CD4-positive, alpha-beta T cell (primary cell): ENCODE measurements at regions not wholly inside any gene's neighbourhood (a gene's known extent, or its start where the extent isn't known, plus 50 kb on each side); places are given as distances from the start of the nearest gene placed in this dataset.

Experiments
- ATAC-seq: fragments of 200-7000 bp; cut with Tn5 transposase; one replicate; pipeline ENCODE4 v1.10.0; 2022; ENCODE audit warnings: mild to moderate bottlenecking; ENCODE audit not compliant: poor library complexity
- CTCF ChIA-PET: fragments of 350-600 bp; sonication (Branson Sonifier 250); formaldehyde crosslinking; loops from one replicate; lab custom pipeline; 2021; ENCODE audit warnings: antibody characterized with exemption, inconsistent platforms; lab: Charles Lee
- POLR2A ChIA-PET: fragments of 350-600 bp; sonication (Branson Sonifier 250); formaldehyde crosslinking; loops from one replicate; lab custom pipeline; 2021; ENCODE audit warnings: antibody characterized with exemption, inconsistent platforms; lab: Charles Lee
- DNase-seq, 14 experiments: peaks; one replicate each; pipeline ENCODE4 v3.0.0-alpha.2; 2013 to 2020; ENCODE audit warnings: mixed read lengths in 2 of 14
- H3K27ac ChIP-seq, 2 donors: one replicate each; pipeline versions ENCODE4 v1.5.1 to v1.7.0; 2013; ENCODE audit warnings: low read length in 2 of 2, low read depth in 1 of 2, mild to moderate bottlenecking in 1 of 2
- H3K27me3 ChIP-seq, 2 experiments: 1 replicate in 1 of 2; 2 replicates in 1 of 2; pipeline versions ENCODE4 v1.6.1 to v1.7.0; 2013; ENCODE audit warnings: low read length in 2 of 2, control low read depth in 1 of 2, mild to moderate bottlenecking in 1 of 2, moderate library complexity in 1 of 2; ENCODE audit not compliant: insufficient read depth in 2 of 2, control insufficient read depth in 1 of 2
- H3K36me3 ChIP-seq: one replicate; pipeline ENCODE4 v1.6.1; 2013; ENCODE audit warnings: low read length, control low read depth; ENCODE audit not compliant: insufficient read depth
- H3K4me1 ChIP-seq: one replicate; pipeline ENCODE4 v1.6.1; 2013; ENCODE audit warnings: low read length, control low read depth; ENCODE audit not compliant: insufficient read depth
- H3K4me3 ChIP-seq: one replicate; pipeline ENCODE4 v1.5.1; 2013; ENCODE audit warnings: mild to moderate bottlenecking, low read length, moderate library complexity
- H3K9me3 ChIP-seq, 2 experiments: 1 replicate in 1 of 2; 2 replicates in 1 of 2; pipeline versions ENCODE4 v1.6.1 to v1.7.0; 2013; ENCODE audit warnings: low read length in 2 of 2, mild to moderate bottlenecking in 2 of 2, control low read depth in 1 of 2, moderate library complexity in 1 of 2; ENCODE audit not compliant: control insufficient read depth in 1 of 2, insufficient read depth in 1 of 2
- H3K27ac Mint-ChIP-seq: one replicate; pipeline ENCODE4 v1.8.0; 2020; ENCODE audit warnings: mixed read lengths
- H3K27me3 Mint-ChIP-seq: one replicate; pipeline ENCODE4 v1.8.0; 2021; ENCODE audit warnings: mixed read lengths
- H3K36me3 Mint-ChIP-seq: one replicate; pipeline ENCODE4 v1.8.0; 2021; ENCODE audit warnings: low read depth, mixed read lengths
- H3K4me1 Mint-ChIP-seq: one replicate; pipeline ENCODE4 v1.8.0; 2021; ENCODE audit warnings: low read depth, mixed read lengths
- H3K4me3 Mint-ChIP-seq: one replicate; pipeline ENCODE4 v1.8.0; 2020; ENCODE audit warnings: mild to moderate bottlenecking, mixed read lengths
- H3K9me3 Mint-ChIP-seq: one replicate; pipeline ENCODE4 v1.8.0; 2020; ENCODE audit warnings: mixed read lengths
- intact Hi-C, 2 experiments: fragments of 100-400 bp; cut with DNase I in 1 of 2; cut with micrococcal nuclease in 1 of 2; formaldehyde crosslinking; loops; one replicate each; pipeline versions ENCODE4 v1.15.1 to v1.9.0; 2023 to 2025; cut with DNase I, micrococcal nuclease
- TF ChIP-seq, protein P1 (sequence below): fragments of 200-600 bp; IDR thresholded peaks from one replicate; pipeline ENCODE4 v1.8.0; 2022; ENCODE audit warnings: antibody characterized with exemption, mild to moderate bottlenecking

DNA sequence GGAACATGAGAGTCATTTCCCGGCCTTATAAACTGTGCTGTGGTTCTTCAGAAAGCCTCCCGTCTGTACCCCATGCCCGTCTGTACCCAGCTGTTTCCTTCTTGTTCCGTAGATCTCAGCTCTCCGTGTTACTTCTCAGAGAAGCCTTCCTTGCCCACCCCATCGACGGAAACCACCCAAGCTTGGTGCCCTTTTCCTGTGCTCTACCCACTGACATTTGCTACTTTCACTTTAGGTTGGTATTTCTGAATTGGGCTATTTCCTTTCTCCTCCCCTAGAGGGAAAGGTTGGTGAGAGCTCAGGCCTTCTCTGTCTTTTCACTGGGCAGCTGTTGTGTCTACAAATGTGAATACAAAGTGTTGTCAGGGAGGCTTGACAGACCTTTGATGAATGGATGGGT, 764.5 kb upstream of the ADAMTS16 start:
- TF ChIP-seq, protein P1, sequence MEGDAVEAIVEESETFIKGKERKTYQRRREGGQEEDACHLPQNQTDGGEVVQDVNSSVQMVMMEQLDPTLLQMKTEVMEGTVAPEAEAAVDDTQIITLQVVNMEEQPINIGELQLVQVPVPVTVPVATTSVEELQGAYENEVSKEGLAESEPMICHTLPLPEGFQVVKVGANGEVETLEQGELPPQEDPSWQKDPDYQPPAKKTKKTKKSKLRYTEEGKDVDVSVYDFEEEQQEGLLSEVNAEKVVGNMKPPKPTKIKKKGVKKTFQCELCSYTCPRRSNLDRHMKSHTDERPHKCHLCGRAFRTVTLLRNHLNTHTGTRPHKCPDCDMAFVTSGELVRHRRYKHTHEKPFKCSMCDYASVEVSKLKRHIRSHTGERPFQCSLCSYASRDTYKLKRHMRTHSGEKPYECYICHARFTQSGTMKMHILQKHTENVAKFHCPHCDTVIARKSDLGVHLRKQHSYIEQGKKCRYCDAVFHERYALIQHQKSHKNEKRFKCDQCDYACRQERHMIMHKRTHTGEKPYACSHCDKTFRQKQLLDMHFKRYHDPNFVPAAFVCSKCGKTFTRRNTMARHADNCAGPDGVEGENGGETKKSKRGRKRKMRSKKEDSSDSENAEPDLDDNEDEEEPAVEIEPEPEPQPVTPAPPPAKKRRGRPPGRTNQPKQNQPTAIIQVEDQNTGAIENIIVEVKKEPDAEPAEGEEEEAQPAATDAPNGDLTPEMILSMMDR, result no peak
- H3K36me3 ChIP-seq, result no peaks in the 10 kb centered on the region
- no peak overlapping the region for H3K4me3 ChIP-seq
- ATAC-seq (no peak), DNase-seq (no peak)
- no peaks in the 10 kb centered on the region for H3K4me1 ChIP-seq
- POLR2A ChIA-PET, result no interaction called here
- no peaks in the 10 kb centered on the region for H3K27me3 ChIP-seq
- Mint-ChIP-seq H3K9me3 (peaks cover 3% of the 10 kb centered on the region), H3K27ac (no peak overlapping the region), H3K36me3 (no peaks in the 10 kb centered on the region), H3K4me1 (no peaks in the 10 kb centered on the region), H3K4me3 (no peak overlapping the region), H3K27me3 (no peaks in the 10 kb centered on the region)
- peaks cover 0 to 4% of the 10 kb centered on the region in 2 experiments for H3K9me3 ChIP-seq
- H3K27ac ChIP-seq, result no peak overlapping the region
- CTCF ChIA-PET, result no interaction called here
- intact Hi-C loops, result loop anchor here in 1 of 2 experiments (5.0 kb wide), 1 partner anchor 248 kb away; no protein-coding TSS in a partner anchor

DNA sequence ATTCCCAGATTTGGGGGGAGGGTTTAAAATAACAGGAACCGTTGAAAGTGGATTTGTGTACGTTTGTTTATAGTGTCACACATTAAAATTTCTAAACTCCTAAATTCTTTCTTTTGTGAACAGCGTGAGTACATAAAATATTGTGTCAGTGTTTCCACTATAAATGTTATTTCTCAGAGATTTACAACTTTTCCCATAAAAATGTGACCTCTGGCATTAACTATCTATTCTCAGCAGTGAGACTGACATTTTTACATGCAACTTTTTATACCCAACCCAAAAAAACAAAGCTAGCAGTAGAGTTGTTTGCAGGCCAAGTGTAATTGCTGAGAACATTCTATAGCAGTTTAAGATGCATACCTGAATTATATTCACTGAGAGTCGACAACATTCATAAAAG, 757.0 kb upstream of the ADAMTS16 start:
- Histone ChIP-seq H3K27me3 (no peaks in the 10 kb centered on the region), H3K9me3 (peaks cover 0 to 4% of the 10 kb centered on the region in 2 experiments), H3K4me3 (no peak overlapping the region), H3K36me3 (no peaks in the 10 kb centered on the region), H3K27ac (no peak overlapping the region), H3K4me1 (no peaks in the 10 kb centered on the region)
- TF ChIP-seq, protein P1, result no peak
- no peak for ATAC-seq
- Mint-ChIP-seq H3K4me1 (no peaks in the 10 kb centered on the region), H3K4me3 (no peak overlapping the region), H3K27ac (no peak overlapping the region), H3K27me3 (no peaks in the 10 kb centered on the region), H3K9me3 (peaks cover 7% of the 10 kb centered on the region), H3K36me3 (no peaks in the 10 kb centered on the region)
- ChIA-PET CTCF (no interaction called here), POLR2A (no interaction called here)
- DNase-seq, result no peak
- intact Hi-C loops, result no loop called here

DNA sequence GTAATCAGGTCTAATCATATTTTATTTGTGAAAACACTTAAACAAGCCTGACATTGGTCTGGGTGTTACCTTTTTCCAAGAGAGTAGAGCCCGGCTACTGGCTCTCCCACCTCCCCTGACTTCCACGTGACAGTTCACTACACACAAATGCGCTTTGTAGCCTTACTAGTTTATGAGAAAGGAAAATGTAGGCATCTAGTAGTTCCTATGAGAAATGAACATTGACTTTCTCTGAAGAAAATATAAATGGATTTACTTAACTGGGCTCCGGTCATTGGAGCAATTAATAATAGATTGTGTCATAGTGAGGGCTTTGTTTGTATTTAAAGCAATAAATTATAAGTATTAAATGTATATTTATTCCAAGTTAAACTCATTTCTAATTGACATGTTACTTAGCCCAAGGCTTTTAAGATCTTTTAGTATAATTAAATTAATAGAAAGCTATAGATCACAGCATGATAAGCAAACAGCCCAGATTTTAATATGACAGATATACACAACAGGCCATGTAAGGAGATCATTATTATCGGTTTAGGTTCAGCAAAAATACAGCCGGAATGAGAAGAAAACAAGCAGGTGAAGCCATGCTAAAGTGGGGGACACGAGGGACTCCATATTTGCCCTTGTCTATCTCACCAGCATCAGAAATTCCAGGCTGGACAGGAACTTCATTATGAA, 756.5 kb upstream of the ADAMTS16 start:
- DNase-seq, result no peak
- H3K27ac ChIP-seq, result no peak overlapping the region
- Mint-ChIP-seq H3K4me3 (no peak overlapping the region), H3K36me3 (no peaks in the 10 kb centered on the region), H3K27ac (no peak overlapping the region), H3K9me3 (peaks cover 7% of the 10 kb centered on the region), H3K4me1 (no peaks in the 10 kb centered on the region), H3K27me3 (no peaks in the 10 kb centered on the region)
- H3K27me3 ChIP-seq, result no peaks in the 10 kb centered on the region
- no peak for ATAC-seq
- no peak overlapping the region for H3K4me3 ChIP-seq
- no peaks in the 10 kb centered on the region for H3K4me1 ChIP-seq
- intact Hi-C loops, result no loop called here
- TF ChIP-seq, protein P1, result no peak
- ChIA-PET CTCF (no interaction called here), POLR2A (no interaction called here)
- no peaks in the 10 kb centered on the region for H3K36me3 ChIP-seq
- peaks cover 0 to 4% of the 10 kb centered on the region in 2 experiments for H3K9me3 ChIP-seq
